Activated B cell treated with CpG ODN at 0.5 μM for 24 hours (primary cell): ENCODE measurements at regions not wholly inside any gene's neighbourhood (a gene's known extent, or its start where the extent isn't known, plus 50 kb on each side); places are given as distances from the start of the nearest gene placed in this dataset.

ENCODE experiments used
- ATAC-seq: fragments of 200-7000 bp; cut with Tn5 transposase; one replicate; pipeline ENCODE4 v1.10.0; 2021; ENCODE audit warnings: low read depth, mild to moderate bottlenecking, moderate library complexity
- CTCF ChIA-PET: fragments of 350-600 bp; sonication (Branson Sonifier 250); formaldehyde crosslinking; loops from one replicate; lab custom pipeline; 2021; ENCODE audit warnings: antibody characterized with exemption; lab: Charles Lee
- POLR2A ChIA-PET: fragments of 350-600 bp; sonication (Branson Sonifier 250); formaldehyde crosslinking; loops from one replicate; lab custom pipeline; 2021; ENCODE audit warnings: antibody characterized with exemption; lab: Charles Lee
- DNase-seq: peaks from one replicate; pipeline ENCODE4 v3.0.0; 2022
- H3K27ac Mint-ChIP-seq: one replicate; pipeline ENCODE4 v1.8.0; 2020; ENCODE audit warnings: mixed read lengths
- H3K27me3 Mint-ChIP-seq: one replicate; pipeline ENCODE4 v1.8.0; 2021; ENCODE audit warnings: mixed read lengths
- H3K36me3 Mint-ChIP-seq: one replicate; pipeline ENCODE4 v1.8.0; 2021; ENCODE audit warnings: low read depth, mixed read lengths
- H3K4me1 Mint-ChIP-seq: one replicate; pipeline ENCODE4 v1.8.0; 2021; ENCODE audit warnings: mixed read lengths
- H3K4me3 Mint-ChIP-seq: one replicate; pipeline ENCODE4 v1.8.0; 2020; ENCODE audit warnings: mild to moderate bottlenecking, mixed read lengths
- H3K9me3 Mint-ChIP-seq: one replicate; pipeline ENCODE4 v1.8.0; 2020; ENCODE audit warnings: mixed read lengths
- CTCF ChIP-seq: fragments of 200-600 bp; IDR thresholded peaks from one replicate; pipeline ENCODE4 v1.8.0; 2022; ENCODE audit warnings: antibody characterized with exemption, mild to moderate bottlenecking
- intact Hi-C: fragments of 100-400 bp; cut with micrococcal nuclease; formaldehyde crosslinking; loops from one replicate; pipeline ENCODE4 v1.15.1; 2024

GRCh38 chr7:145143685-145144084 is 307.8 kb upstream of the TPK1 start:
- Mint-ChIP-seq H3K27me3 (no peaks in the 10 kb centered on the region), H3K4me1 (no peaks in the 10 kb centered on the region), H3K9me3 (no peaks in the 10 kb centered on the region), H3K27ac (no peak overlapping the region), H3K36me3 (no peaks in the 10 kb centered on the region), H3K4me3 (no peak overlapping the region)
- intact Hi-C loops, result no loop called here
- ChIA-PET POLR2A (no interaction called here), CTCF (no interaction called here)
- no peak for DNase-seq
- TF ChIP-seq CTCF, result no peak
- no peak for ATAC-seq

- ChIA-PET CTCF (no interaction called here), POLR2A (no interaction called here)
- ATAC-seq (no peak), DNase-seq (no peak)
- intact Hi-C loops, result no loop called here
- Mint-ChIP-seq H3K27ac (no peak overlapping the region), H3K27me3 (no peaks in the 10 kb centered on the region), H3K9me3 (no peaks in the 10 kb centered on the region), H3K4me3 (no peak overlapping the region), H3K4me1 (no peaks in the 10 kb centered on the region), H3K36me3 (no peaks in the 10 kb centered on the region)
- TF ChIP-seq CTCF, result no peak
Observed at GRCh38 chr7:145134377-145134776, 298.5 kb upstream of the TPK1 start.

- Mint-ChIP-seq H3K4me3 (no peak overlapping the region), H3K27ac (no peak overlapping the region), H3K9me3 (peaks cover 4% of the 10 kb centered on the region), H3K27me3 (no peaks in the 10 kb centered on the region), H3K36me3 (no peaks in the 10 kb centered on the region), H3K4me1 (no peaks in the 10 kb centered on the region)
- ATAC-seq (no peak), DNase-seq (no peak)
- intact Hi-C loops, result no loop called here
- no peak for TF ChIP-seq CTCF
- CTCF ChIA-PET, result no interaction called here
- POLR2A ChIA-PET, result no interaction called here
Observed at GRCh38 chr7:145123502-145123901, 287.6 kb upstream of the TPK1 start.

- intact Hi-C loops, result no loop called here
- Mint-ChIP-seq H3K27me3 (no peaks in the 10 kb centered on the region), H3K4me3 (no peak overlapping the region), H3K4me1 (no peaks in the 10 kb centered on the region), H3K36me3 (no peaks in the 10 kb centered on the region), H3K9me3 (peaks cover 4% of the 10 kb centered on the region), H3K27ac (no peak overlapping the region)
- no peak for DNase-seq
- TF ChIP-seq CTCF, result no peak
- ChIA-PET CTCF (no interaction called here), POLR2A (no interaction called here)
- ATAC-seq, result no peak
Observed at GRCh38 chr7:145106001-145106400, 270.1 kb upstream of the TPK1 start.

GRCh38 chr7:145105561-145105960 is 269.7 kb upstream of the TPK1 start:
- no peaks in the 10 kb centered on the region for H3K36me3 Mint-ChIP-seq
- intact Hi-C loops, result no loop called here
- ChIA-PET CTCF (no interaction called here), POLR2A (no interaction called here)
- TF ChIP-seq CTCF, result no peak
- ATAC-seq, result no peak
- no peaks in the 10 kb centered on the region for H3K27me3 Mint-ChIP-seq
- no peak overlapping the region for H3K27ac Mint-ChIP-seq
- no peak for DNase-seq
- H3K4me1 Mint-ChIP-seq, result no peaks in the 10 kb centered on the region
- H3K9me3 Mint-ChIP-seq, result peaks cover 1% of the 10 kb centered on the region
- H3K4me3 Mint-ChIP-seq, result no peak overlapping the region
